ENCODE measurements at regions not wholly inside any gene's neighbourhood (a gene's known extent, or its start where the extent isn't known, plus 50 kb on each side); places are given as distances from the start of the nearest gene placed in this dataset.

DNA sequence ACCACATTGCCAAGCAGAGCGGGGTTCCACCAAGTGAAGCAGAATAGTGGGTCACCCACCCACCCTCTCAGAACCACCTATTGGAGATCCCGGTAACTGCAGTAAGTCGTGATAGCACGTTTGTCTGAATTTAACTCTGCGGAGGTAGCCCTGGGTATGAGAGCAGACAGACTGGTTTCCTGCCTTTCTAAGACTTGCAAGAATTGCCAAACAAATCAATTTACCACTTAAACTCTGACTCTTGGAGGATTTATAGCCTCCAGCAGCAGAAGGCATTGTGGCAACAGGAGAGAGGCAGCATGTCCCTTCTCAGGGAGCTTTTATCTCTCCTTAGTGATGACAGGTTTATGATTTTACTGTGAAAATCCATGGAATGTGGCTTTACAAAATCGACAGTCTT is 287.9 kb upstream of the FMN2 start:
- Histone ChIP-seq H2AFZ (ENCODE audit: control insufficient read depth, low read length) (no peak overlapping the region), H3K79me2 (ENCODE audit: control insufficient read depth, insufficient read depth, low read length) (no peaks in the 10 kb centered on the region), H3K36me3 (ENCODE audit: control insufficient read depth in 2 of 2, extremely low read depth in 1 of 2, insufficient read depth in 2 of 2, low read length in 2 of 2) (no peaks in the 10 kb centered on the region), H3K4me3 (ENCODE audit: control insufficient read depth in 2 of 3, extremely low read depth in 1 of 3, insufficient read depth in 2 of 3, low read depth in 1 of 3, low read length in 3 of 3) (no peak overlapping the region), H3K27ac (ENCODE audit: control insufficient read depth, insufficient read depth, low read length) (no peak overlapping the region), H3K9me3 (ENCODE audit: control insufficient read depth, low read depth, low read length) (no peaks in the 10 kb centered on the region), H3K4me1 (ENCODE audit: control insufficient read depth, extremely low read depth, insufficient read depth, low read length) (no peaks in the 10 kb centered on the region), H4K20me1 (ENCODE audit: control insufficient read depth, extremely low read depth, insufficient read depth, low read length) (no peaks in the 10 kb centered on the region), H3K9me1 (ENCODE audit: control insufficient read depth, extremely low read depth, insufficient read depth, low read length) (no peaks in the 10 kb centered on the region), H3K9ac (ENCODE audit: control insufficient read depth, extremely low read depth, insufficient read depth, low read length) (no peak overlapping the region), H3K27me3 (ENCODE audit: control insufficient read depth, extremely low read depth, insufficient read depth, low read length) (no peaks in the 10 kb centered on the region), H3K4me2 (ENCODE audit: control insufficient read depth, extremely low read depth, insufficient read depth, low read depth, low read length) (no peak overlapping the region)
- DNase-seq (ENCODE audit: low read depth, low spot score), result no peak
- no peak for FAIRE-seq
- dilution Hi-C loops (cut with MboI; ENCODE audit: extremely low pct_ligation_motif_present, low sequenced_read_pairs), result no loop called here
- TF ChIP-seq, protein P1, sequence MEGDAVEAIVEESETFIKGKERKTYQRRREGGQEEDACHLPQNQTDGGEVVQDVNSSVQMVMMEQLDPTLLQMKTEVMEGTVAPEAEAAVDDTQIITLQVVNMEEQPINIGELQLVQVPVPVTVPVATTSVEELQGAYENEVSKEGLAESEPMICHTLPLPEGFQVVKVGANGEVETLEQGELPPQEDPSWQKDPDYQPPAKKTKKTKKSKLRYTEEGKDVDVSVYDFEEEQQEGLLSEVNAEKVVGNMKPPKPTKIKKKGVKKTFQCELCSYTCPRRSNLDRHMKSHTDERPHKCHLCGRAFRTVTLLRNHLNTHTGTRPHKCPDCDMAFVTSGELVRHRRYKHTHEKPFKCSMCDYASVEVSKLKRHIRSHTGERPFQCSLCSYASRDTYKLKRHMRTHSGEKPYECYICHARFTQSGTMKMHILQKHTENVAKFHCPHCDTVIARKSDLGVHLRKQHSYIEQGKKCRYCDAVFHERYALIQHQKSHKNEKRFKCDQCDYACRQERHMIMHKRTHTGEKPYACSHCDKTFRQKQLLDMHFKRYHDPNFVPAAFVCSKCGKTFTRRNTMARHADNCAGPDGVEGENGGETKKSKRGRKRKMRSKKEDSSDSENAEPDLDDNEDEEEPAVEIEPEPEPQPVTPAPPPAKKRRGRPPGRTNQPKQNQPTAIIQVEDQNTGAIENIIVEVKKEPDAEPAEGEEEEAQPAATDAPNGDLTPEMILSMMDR (optimal IDR thresholded peaks at IDR 0.05 in 1 of 3, IDR thresholded peaks at IDR 0.05 in 1 of 3, conservative IDR thresholded peaks at IDR 0.05 in 1 of 3; ENCODE audit: extremely low read depth in 1 of 3, insufficient read depth in 2 of 3, low read length in 3 of 3), result no peak
- no peak for TF ChIP-seq EZH2 (IDR thresholded peaks at IDR 0.05; ENCODE audit: low read length)

DNA sequence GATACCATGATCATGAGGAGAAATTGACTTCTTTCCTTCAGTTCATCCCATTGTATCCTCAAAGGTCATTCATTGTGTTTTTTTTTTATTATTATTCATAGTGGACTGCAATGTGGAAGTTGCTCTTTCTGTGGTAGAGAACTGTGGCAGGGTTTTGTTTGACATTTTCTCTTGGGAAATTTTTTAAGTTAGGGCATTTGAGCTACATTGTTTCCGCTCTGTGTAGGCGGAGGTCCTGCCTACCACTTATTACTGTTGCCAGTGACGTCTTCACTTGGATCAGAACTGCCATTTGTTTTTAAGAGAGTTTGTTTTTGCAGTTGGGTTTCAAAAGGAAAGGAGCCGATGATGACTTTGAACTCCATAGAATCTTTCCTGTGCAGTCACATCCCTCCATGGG is 287.4 kb upstream of the FMN2 start:
- no peaks in the 10 kb centered on the region for H3K27me3 ChIP-seq (ENCODE audit: control insufficient read depth, extremely low read depth, insufficient read depth, low read length)

More for the DNA sequence above, 287.4 kb upstream of the FMN2 start:
- DNase-seq (ENCODE audit: low read depth, low spot score) (no peak), FAIRE-seq (no peak)
- dilution Hi-C loops (cut with MboI; ENCODE audit: extremely low pct_ligation_motif_present, low sequenced_read_pairs), result no loop called here
- Histone ChIP-seq H4K20me1 (ENCODE audit: control insufficient read depth, extremely low read depth, insufficient read depth, low read length) (no peaks in the 10 kb centered on the region), H3K27ac (ENCODE audit: control insufficient read depth, insufficient read depth, low read length) (no peak overlapping the region), H3K9ac (ENCODE audit: control insufficient read depth, extremely low read depth, insufficient read depth, low read length) (no peak overlapping the region), H3K9me1 (ENCODE audit: control insufficient read depth, extremely low read depth, insufficient read depth, low read length) (no peaks in the 10 kb centered on the region), H2AFZ (ENCODE audit: control insufficient read depth, low read length) (no peak overlapping the region), H3K36me3 (ENCODE audit: control insufficient read depth in 2 of 2, extremely low read depth in 1 of 2, insufficient read depth in 2 of 2, low read length in 2 of 2) (no peaks in the 10 kb centered on the region), H3K9me3 (ENCODE audit: control insufficient read depth, low read depth, low read length) (no peaks in the 10 kb centered on the region), H3K4me2 (ENCODE audit: control insufficient read depth, extremely low read depth, insufficient read depth, low read depth, low read length) (no peak overlapping the region), H3K4me3 (ENCODE audit: control insufficient read depth in 2 of 3, extremely low read depth in 1 of 3, insufficient read depth in 2 of 3, low read depth in 1 of 3, low read length in 3 of 3) (no peak overlapping the region), H3K4me1 (ENCODE audit: control insufficient read depth, extremely low read depth, insufficient read depth, low read length) (no peaks in the 10 kb centered on the region), H3K79me2 (ENCODE audit: control insufficient read depth, insufficient read depth, low read length) (no peaks in the 10 kb centered on the region)
- TF ChIP-seq, protein P1 (optimal IDR thresholded peaks at IDR 0.05 in 1 of 3, IDR thresholded peaks at IDR 0.05 in 1 of 3, conservative IDR thresholded peaks at IDR 0.05 in 1 of 3; ENCODE audit: extremely low read depth in 1 of 3, insufficient read depth in 2 of 3, low read length in 3 of 3), result no peak
- TF ChIP-seq EZH2 (IDR thresholded peaks at IDR 0.05; ENCODE audit: low read length), result no peak

Data from keratinocyte (primary cell).